ENCODE measurements at regions not wholly inside any gene's neighbourhood (a gene's known extent, or its start where the extent isn't known, plus 50 kb on each side); places are given as distances from the start of the nearest gene placed in this dataset.
A peak's percentile ranks its signal among the peaks of the same experiment; 100 is the strongest.

DNA sequence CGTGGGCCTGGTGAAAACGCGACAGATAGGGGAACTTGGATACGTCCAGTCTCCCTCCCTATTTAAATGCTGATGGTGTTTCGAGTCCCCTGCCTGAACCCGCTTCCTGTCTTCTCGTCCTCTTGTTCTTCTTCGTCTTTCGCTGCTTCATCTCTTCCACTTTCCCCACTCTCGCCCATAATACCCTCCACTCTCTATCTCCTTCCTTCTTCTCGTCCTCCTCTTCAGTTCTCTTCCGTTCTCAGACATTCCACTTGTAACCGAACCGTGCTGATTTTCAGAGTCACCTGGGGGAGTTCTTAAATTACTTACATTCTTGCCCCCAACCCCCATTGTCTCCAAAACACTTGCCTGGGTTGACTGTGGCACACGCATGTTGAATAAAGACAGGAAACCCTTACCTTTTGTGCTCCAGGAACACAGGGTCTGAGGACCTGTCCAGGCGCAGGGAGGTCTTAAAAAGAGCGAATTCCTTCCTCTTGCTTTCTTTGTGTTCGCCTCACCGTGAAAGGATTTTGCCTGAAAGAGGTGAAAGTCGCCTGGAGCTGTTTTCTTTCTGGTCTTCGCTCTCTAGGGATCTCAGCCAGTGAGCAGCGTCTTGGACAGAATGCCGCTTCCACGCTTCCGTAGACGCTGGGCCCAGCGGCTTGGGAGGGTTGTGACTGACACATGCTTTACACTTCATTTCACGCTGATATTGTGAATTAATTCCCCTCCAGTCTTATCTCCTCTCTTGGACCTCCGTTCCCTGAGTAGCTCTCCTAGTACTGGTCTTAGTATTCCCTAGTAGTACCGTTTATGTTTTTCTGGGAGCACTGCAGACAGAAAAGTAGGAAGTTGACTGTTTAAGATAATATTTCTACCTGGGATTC is 184.0 kb downstream of the GPX5 start:
- no peak for DNase-seq

- no peak for DNase-seq
Measured at GRCh38 chr6:28710466-28711191, 184.9 kb downstream of the GPX5 start.

GRCh38 chr6:28711325-28711724 is 185.6 kb downstream of the GPX5 start:
- no peak for DNase-seq

DNA sequence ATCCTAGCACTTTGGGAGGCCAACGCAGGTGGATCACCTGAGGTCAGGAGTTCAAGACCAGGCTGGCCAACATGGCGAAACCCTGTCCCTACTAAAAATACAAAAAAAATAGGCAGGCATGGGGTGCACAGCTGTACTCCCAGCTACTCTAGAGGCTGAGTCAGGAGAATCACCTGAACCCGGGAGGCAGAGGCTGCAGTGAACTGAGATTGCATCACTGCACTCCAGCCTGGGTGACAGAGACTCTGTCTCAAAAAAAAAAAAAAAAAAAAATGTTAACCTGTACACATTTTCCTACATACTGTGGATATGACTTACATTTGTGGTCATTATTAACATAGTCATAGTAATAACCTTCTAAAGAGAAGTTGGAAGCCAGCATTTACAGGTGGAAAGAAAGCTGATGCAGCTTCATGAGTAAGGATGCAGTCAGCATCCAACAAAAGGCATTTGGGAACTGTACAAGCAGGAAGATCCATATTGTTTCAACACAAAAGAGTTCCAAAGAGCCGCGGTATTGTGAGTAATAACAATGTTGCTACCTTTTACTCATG is 186.2 kb downstream of the GPX5 start:
- no peak for DNase-seq

- DNase-seq: no peak
Measured at GRCh38 chr6:28712982-28713381, 187.3 kb downstream of the GPX5 start.

GRCh38 chr6:28719275-28719940 is 193.7 kb downstream of the GPX5 start:
- peak in 1 of 2 donors; percentile 8 for DNase-seq

- no peak for DNase-seq
Measured at GRCh38 chr6:28720357-28721231, 194.9 kb downstream of the GPX5 start.

DNA sequence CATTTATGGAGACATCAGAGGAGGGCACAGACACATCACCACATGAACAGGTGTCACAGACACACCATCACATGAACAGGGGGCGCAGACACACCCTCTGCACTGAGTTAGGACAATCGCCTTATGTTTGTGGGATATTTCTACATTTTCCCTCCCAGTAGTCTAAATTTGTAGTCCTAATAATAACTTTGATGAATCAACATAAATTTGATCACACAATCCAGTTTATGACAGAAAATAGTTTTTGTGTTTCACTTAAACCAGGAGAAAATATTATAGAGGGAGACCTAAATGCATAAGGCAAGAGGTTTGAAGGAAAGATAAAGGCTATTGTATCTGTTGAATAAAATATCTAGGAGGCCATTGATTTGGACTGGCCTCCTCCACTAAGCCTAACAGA is 195.7 kb downstream of the GPX5 start:
- no peak for DNase-seq

DNA sequence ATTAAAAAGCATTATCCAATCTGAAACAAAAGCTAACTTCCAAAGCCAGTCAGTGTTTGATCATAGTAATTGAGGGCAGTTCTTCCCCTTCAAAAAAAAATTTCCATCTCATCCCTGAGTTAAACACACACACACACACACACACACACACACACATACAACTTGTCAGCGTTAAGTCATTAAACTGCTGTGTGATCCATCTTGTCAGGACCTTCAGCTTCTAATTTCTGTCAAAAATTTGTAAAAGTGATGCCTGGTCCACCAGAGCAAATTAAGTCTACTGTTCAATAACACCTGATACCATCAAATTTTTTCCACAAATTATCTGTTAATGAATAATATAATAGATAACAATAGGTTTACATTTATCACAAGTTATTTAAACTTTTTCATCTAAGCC is 198.7 kb downstream of the GPX5 start:
- no peak for DNase-seq

DNA sequence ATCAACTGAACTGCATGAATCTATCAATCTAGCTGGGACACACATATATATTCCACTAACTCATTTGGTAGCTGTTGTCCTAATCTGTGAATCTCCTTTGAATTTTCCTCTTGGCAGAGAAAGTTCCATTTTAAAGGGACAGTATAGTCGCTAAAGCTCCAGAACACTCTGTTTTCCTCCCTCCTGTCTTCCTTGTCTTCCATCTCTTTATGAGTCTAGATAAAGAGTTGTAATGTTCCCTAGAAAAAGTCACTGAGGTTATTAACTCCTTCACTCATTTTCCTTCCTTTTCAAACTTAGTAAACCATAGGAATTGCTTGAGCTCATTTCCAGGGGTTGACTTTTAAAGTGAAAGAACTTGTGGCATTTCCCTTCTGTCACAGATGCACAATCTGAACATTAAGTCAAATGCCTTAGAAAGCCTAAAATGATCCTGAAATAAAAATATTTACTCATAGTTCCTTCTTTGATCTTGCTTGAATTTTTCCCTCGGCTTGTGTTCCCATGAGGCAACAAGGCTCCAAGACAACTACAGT is 198.4 kb downstream of the TRIM27 start:
- DNase-seq: no peak

DNA sequence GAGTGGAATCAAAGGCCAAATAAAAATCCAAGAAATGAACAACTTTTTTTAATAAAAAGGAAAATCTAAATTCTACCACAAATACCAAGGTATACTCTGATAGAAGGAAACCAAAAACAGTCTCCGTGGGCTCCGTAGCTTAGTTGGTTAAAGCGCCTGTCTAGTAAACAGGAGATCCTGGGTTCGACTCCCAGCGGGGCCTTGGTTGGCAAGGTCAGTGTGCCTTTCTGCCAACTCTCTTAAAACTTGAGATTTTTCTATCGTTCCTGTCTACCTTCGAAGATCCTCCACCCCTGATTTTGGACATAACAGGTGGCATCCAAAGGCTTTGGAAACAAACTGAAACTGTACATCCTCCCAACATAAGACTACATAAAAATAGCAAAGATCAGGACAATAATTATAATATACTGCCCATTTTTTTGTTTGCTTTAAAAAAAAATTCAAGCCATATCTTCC is 197.9 kb downstream of the TRIM27 start:
- no peak for DNase-seq

DNA sequence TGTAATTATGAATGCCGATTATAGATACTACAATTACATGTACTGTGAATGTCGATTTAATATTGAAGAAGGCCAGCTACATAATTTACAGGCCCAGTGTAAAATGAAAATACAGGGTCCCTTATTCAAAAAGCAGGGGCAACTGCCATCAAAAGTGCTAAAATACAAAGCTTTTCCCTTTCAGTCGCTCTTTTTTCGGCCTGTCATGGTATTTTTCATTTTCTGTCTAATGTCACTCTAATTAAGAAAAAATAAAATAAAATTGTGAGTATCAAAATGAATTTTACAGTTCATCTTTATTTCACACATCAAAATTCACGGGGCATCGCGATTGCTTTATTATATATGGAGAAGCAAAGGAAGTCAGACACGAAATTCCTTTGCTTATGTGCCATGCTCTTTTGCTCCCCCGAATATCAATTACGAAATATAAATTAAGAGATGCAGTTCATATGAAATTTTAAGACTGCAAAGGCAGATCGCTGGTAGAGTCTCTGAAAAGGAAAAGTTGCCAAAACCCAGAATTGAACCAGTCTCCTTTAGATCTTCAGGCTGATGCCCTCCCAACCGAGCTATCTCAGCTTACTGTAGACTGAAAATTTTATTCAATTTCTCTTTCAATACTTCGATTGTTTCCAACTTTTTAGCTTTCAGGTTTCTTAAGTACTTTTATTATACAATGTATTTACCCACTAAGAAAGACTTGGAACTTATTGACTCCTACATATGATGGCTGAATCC is 197.0 kb downstream of the TRIM27 start:
- DNase-seq: no peak

DNA sequence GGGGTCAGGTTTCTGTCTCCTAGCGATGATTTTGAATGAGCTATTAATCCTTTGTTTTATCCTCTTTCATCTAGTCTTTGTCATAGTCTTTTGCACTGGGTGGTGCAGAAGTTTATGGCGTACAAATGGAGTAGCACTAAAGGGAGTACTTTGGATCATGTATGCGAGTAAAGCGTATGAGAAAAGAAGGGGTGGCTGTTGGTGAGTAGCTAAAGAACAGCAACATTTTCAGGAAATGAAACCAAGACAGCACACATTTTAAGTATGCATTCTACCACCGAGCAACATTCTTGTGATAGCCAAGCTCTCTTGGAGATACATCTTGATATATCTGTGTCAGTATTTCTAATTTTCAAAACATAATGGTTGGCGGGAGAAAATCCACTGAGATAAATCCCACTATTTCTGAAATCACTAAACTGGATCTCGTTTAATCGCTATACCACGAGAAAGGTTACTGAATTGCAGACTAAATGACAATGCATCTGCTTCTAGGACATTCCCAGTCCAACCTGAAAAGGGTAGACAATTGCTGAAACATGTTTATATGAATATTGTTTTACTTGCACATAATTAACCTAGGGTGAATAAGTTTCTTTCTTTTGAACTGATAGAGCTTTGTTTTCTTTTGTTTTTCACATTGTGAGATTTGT is 196.1 kb downstream of the TRIM27 start:
- no peak for DNase-seq

GRCh38 chr6:28729501-28730402 is 194.0 kb downstream of the TRIM27 start:
- DNase-seq: no peak

DNA sequence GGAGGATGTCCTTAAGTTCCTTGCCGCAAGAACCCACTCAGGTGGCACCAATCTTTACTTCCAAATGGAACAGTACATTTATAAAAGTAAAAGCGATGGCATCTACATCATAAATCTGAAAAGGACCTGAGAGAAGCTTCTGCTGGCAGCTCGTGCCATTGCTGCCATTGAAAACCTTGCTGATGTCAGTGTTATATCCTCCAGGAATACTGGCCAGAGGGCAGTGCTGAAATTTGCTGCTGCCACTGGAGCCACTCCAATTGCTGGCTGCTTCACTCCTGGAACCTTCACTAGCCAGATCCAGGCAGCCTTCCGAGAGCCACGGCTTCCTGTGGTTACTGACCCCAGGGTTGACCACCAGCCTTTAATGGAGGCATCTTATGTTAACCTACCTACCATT is 191.7 kb downstream of the TRIM27 start:
- no peak for DNase-seq

DNA sequence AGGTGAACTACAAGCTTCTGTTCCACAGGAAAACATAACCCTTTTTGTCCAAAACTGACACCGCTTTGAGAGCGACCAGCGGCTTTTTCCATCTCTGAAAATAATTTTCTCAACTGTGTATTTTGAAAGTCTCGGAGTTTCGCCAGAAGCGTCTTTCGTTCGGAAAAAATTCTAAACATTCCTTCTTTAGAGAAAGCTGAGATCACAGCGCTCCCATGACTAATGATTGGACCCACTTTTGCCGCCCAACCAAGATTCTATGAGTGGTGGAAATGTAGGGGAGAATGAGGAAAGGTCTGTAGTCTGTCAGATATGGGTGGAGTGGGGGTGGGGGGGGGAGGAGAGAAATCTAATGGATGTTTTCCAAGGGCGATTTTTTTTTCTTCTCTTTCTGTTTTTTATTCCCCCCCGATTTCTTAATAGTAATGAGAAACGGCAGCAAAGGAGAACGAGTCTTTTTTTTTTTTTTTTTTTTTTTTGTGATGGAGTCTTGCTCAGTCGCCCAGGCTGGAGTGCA is 189.3 kb downstream of the TRIM27 start:
- no peak for DNase-seq

DNA sequence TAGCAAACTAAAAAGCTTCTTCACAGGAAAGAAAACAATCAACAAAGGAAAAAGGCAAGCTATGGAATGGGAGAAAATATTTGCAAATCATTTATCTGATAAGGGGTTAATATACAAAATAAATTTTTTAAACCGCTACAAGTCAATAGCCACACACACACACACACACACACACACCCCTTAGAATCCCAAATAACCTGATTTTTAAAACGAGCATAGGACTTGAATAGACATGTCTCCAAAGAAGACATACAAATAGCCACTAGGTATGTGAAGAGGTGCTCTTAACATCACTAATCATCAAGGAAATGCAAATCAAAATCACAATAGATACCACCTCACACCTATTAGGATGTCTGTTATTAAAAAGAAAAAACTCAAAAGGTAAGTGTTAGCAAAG is 187.7 kb downstream of the TRIM27 start:
- no peak for DNase-seq

DNA sequence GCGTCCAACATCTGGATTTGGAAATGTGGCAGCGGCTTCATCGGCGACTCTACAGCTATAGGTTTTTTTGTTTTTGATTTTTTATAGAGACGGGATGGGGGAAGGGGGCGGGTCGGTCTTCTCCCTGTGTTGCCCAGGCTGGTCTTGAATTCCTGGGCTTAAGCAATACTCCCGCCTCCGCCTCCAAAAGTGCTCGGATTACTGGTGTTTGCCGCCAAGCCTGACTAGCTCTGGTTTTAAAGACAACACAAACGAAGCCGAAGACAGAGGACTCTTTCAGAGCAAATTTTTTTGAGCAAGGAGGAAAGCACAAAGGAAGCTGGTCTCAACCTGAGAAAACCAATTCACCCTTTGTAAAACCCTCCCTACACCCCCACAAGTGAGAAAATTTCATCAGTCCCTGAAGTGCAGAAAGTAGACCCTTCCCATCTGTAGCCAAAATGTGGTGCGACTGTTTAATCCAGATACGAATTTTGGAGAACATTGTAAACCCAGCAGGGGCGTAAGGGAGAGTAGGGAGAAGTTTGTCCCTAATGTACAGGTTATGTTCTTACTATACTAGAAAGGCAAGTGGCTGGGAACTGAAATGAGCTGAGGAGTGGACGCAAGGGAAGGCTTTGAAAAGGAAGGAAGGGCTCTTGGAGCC is 185.9 kb downstream of the TRIM27 start:
- DNase-seq: no peak

GRCh38 chr6:28738396-28738765 is 185.4 kb downstream of the TRIM27 start:
- DNase-seq: no peak

Measured in inflammatory macrophage (primary cell).